SU-DHL-6 (cell line): ENCODE measurements at regions not wholly inside any gene's neighbourhood (a gene's known extent, or its start where the extent isn't known, plus 50 kb on each side); places are given as distances from the start of the nearest gene placed in this dataset.

ENCODE experiments used
- CTCF ChIP-seq: fragments of 200-600 bp; sonication (generic); IDR thresholded peaks from one replicate; pipeline ENCODE4 v1.5.1; 2017; ENCODE audit warnings: antibody characterized with exemption, mild to moderate bottlenecking, low read length, moderate library complexity; ENCODE audit not compliant: insufficient read depth, poor library complexity, severe bottlenecking
- EZH2phosphoT487 ChIP-seq: fragments of 200-600 bp; sonication (generic), shearing (Covaris generic); conservative IDR thresholded peaks from 2 replicates; pipeline ENCODE4 v1.6.1; 2018; ENCODE audit warnings: mild to moderate bottlenecking, antibody characterized with exemption, low read length, moderate library complexity, mixed read lengths

GRCh38 chr22:27409299-27409698, 392.3 kb downstream of the MN1 start:
- TF ChIP-seq CTCF, result no peak
- TF ChIP-seq EZH2phosphoT487, result no peak
